Lower lobe of right lung (tissue), 2 donors: ENCODE measurements at regions not wholly inside any gene's neighbourhood (a gene's known extent, or its start where the extent isn't known, plus 50 kb on each side); places are given as distances from the start of the nearest gene placed in this dataset.

Experiments
- ATAC-seq, 2 donors: fragments of 200-7000 bp; cut with Tn5 transposase; one replicate each; pipeline ENCODE4 v1.9.1; 2020 to 2022; ENCODE audit warnings: mild to moderate bottlenecking in 2 of 2, moderate library complexity in 2 of 2
- DNase-seq: peaks from one replicate; pipeline ENCODE4 v3.0.0-alpha.2; 2020
- H3K27ac ChIP-seq: fragments of 200-600 bp; one replicate; pipeline ENCODE4 v1.8.0; 2022
- H3K27me3 ChIP-seq: fragments of 200-600 bp; one replicate; pipeline ENCODE4 v1.8.0; 2022; ENCODE audit warnings: low read depth
- H3K36me3 ChIP-seq: fragments of 200-600 bp; one replicate; pipeline ENCODE4 v1.8.0; 2022; ENCODE audit warnings: mild to moderate bottlenecking
- H3K4me1 ChIP-seq: fragments of 200-600 bp; one replicate; pipeline ENCODE4 v1.8.0; 2022
- H3K4me3 ChIP-seq: fragments of 200-600 bp; one replicate; pipeline ENCODE4 v1.8.0; 2022; ENCODE audit warnings: mild to moderate bottlenecking
- H3K9me3 ChIP-seq: fragments of 200-600 bp; one replicate; pipeline ENCODE4 v1.8.0; 2022
- CTCF ChIP-seq: fragments of 200-600 bp; IDR thresholded peaks from one replicate; pipeline ENCODE4 v1.8.0; 2022; ENCODE audit warnings: antibody characterized with exemption, mild to moderate bottlenecking
- intact Hi-C: fragments of 100-400 bp; cut with DNase I; formaldehyde crosslinking; loops from one replicate; pipeline ENCODE4 v1.11.0; 2022
- donor health status: DM: no; HTN: yes; CAD: no; lungs with severe emphysema.

- Histone ChIP-seq H3K4me1 (no peaks in the 10 kb centered on the region), H3K9me3 (no peaks in the 10 kb centered on the region), H3K36me3 (no peaks in the 10 kb centered on the region), H3K27ac (no peak overlapping the region), H3K27me3 (no peaks in the 10 kb centered on the region), H3K4me3 (no peak overlapping the region)
- no peak for DNase-seq
- intact Hi-C loops = no loop called here
- no peak for TF ChIP-seq CTCF
- no peak for ATAC-seq
Measured at GRCh38 chr2:36031471-36031870, 324.1 kb upstream of the CRIM1 start.

DNA sequence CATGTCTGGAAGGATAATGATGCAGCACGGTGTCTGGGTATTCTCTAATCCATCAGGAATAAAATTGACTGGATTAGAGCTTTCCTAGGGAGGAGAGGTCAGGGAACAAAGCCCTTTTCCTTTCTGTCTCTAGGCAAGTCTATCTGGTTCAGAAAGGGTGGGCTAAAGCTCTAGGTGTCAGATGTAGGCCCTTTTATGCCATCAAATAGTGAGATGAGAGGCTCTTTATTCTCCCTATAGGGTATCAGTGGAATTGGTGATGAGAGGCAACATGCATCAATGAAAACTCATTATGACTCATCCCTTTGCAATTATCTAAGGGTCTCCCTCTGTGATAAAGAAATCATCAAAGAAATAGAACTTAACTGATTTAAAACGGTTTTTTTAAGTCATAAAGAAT lies 328.0 kb upstream of the CRIM1 start:
- intact Hi-C loops = no loop called here
- H3K4me1 ChIP-seq = no peaks in the 10 kb centered on the region

DNA sequence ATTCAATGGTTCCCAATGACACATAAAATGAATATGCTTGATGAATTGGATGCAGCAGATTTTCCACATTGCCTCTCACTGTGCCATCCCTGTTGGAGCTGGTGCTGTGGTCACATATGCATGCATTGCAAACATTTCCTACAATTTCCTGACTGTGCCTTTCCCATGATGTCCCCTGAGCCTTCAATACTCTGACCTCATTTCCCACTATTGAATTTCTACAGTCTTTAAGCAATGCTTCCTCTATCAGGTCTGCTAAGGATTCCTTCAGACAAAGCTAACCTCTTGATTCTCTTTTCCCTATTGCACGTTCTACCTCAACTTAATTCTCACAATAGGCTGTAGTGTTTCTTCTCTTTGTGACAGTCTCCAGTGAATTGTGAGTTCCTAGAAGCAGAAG lies 342.5 kb upstream of the CRIM1 start:
- Histone ChIP-seq H3K4me1 (no peaks in the 10 kb centered on the region), H3K27me3 (no peaks in the 10 kb centered on the region), H3K9me3 (no peaks in the 10 kb centered on the region), H3K4me3 (no peak overlapping the region), H3K36me3 (no peaks in the 10 kb centered on the region), H3K27ac (no peak overlapping the region)
- no peak for TF ChIP-seq CTCF
- intact Hi-C loops = no loop called here
- no peak for DNase-seq
- ATAC-seq = no peak

More for the DNA sequence above, 328.0 kb upstream of the CRIM1 start:
- no peaks in the 10 kb centered on the region for H3K9me3 ChIP-seq
- H3K36me3 ChIP-seq = no peaks in the 10 kb centered on the region
- TF ChIP-seq CTCF = no peak
- H3K27ac ChIP-seq = no peak overlapping the region
- DNase-seq (no peak), ATAC-seq (no peak)
- no peaks in the 10 kb centered on the region for H3K27me3 ChIP-seq
- no peak overlapping the region for H3K4me3 ChIP-seq

DNA sequence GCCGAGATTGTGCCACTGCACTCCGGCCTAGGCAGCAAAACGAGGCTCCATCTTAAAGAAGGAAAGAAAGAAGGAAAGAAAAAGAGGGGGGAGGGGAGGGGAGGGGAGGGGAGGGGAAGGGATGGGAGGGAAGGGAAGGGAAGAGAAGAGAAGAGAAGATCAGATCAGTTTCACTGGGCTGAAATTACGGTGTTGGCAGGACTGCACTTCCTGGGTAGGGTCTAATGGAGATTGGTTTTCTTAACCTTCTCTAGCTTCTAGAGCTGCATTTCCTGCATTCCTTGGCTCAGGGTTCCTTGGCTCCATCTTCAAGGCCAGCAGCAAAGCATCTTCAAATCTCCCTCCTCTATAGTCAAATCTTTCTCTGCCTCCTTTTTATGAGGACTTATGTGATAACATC lies 349.1 kb upstream of the CRIM1 start:
- no peak for TF ChIP-seq CTCF
- ATAC-seq (no peak), DNase-seq (no peak)
- no peaks in the 10 kb centered on the region for H3K36me3 ChIP-seq
- no peak overlapping the region for H3K4me3 ChIP-seq
- H3K4me1 ChIP-seq = no peaks in the 10 kb centered on the region
- H3K27ac ChIP-seq = no peak overlapping the region
- intact Hi-C loops = no loop called here
- no peaks in the 10 kb centered on the region for H3K9me3 ChIP-seq
- H3K27me3 ChIP-seq = no peaks in the 10 kb centered on the region

- no peak overlapping the region for H3K4me3 ChIP-seq
- H3K27me3 ChIP-seq = no peaks in the 10 kb centered on the region
- no peak for TF ChIP-seq CTCF
- no peaks in the 10 kb centered on the region for H3K9me3 ChIP-seq
- no peak for ATAC-seq
- no peak for DNase-seq
- H3K27ac ChIP-seq = no peak overlapping the region
- no peaks in the 10 kb centered on the region for H3K36me3 ChIP-seq
- H3K4me1 ChIP-seq = no peaks in the 10 kb centered on the region
- intact Hi-C loops = no loop called here
Measured at GRCh38 chr2:36002941-36003340, 352.6 kb upstream of the CRIM1 start.

- no peak for TF ChIP-seq CTCF
- H3K4me3 ChIP-seq = no peak overlapping the region
- no peaks in the 10 kb centered on the region for H3K4me1 ChIP-seq
- intact Hi-C loops = no loop called here
- no peaks in the 10 kb centered on the region for H3K9me3 ChIP-seq
- DNase-seq = no peak
- H3K27ac ChIP-seq = no peak overlapping the region
- H3K36me3 ChIP-seq = no peaks in the 10 kb centered on the region
- H3K27me3 ChIP-seq = no peaks in the 10 kb centered on the region
- ATAC-seq = no peak
Measured at GRCh38 chr2:35997488-35997887, 358.1 kb upstream of the CRIM1 start.
